CD4-positive, alpha-beta T cell treated with Interferon gamma for 1 hour (primary cell): ENCODE measurements at regions not wholly inside any gene's neighbourhood (a gene's known extent, or its start where the extent isn't known, plus 50 kb on each side); places are given as distances from the start of the nearest gene placed in this dataset.

Experiments
- DNase-seq: peaks from one replicate; pipeline ENCODE4 v3.0.0-alpha.2; 2020

DNA sequence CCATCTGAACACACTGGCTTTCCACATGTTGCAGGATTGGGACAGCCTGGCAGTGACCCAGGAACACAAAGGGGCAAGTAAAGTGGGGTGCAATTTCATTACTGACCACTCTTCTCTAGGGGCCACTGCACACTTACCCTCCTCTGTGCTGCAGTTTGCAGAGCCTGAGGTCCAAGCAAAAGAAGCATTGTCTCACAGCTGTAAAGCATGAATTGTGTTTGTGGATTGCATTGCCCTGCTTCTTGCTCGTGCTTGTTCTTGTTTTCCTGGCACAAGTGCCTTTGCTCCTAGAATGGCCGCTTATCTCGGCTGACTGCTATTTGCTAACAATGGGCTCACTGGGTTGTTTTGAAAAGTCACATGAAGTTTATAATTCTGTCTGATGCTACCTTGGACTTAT lies 209.1 kb upstream of the JADE1 start:
- DNase-seq, result no peak

DNA sequence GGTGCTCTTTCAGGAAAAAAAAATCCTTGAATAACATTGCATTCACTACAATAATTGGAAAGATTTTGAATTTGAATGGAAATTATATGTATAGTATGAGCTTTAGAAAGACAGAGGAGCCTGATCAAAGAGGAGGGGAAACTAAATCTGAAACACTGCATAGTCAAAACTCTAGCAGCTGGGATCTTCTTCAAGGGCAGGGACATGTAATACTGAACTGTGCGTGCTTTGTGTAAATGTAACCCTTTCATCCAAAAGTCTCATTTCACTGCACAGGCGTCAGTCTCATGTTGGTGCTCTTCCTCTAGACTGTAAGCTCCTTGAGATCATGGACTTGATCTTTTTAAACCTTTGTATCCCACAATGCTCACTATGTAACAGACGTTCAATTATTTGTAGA lies 212.0 kb upstream of the JADE1 start:
- no peak for DNase-seq

DNA sequence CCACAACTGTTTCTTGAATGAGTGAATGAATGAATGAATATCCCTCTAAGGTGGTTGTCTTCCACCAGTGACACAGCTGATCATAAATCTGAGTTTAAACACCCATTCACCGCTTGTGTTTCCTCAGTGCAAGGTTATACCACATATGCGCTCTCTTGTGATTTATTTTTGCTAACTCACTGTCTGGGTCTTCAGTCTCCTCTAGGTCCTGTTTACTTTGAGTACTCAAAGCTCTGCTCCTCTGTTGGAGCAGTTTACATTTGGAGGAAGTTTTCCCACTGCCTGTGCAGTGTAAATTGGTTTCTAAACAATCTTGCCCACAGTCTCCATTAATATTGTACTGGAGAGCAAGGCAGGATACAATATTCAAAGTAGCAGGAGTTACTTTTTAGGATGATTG lies 212.6 kb upstream of the JADE1 start:
- DNase-seq, result no peak

DNA sequence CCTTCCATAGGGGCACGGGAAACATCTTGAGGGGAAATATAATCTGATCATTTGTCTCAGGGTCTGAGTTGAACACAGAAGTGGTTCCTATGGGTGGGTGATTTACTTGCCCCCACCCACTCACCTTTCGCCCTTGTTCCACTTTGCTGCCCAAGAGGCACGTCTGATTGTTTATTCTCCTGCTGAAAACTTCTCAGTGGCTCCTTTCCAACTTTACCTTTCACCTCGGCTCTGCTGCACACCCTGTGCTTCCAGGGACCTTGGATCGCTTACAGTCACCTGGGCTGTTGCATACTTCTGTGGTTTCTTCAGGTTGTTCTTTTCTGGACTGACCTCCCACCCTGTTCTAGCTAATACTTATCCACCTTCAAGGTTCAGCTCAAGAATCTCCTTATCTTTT lies 213.4 kb upstream of the JADE1 start:
- no peak for DNase-seq

DNA sequence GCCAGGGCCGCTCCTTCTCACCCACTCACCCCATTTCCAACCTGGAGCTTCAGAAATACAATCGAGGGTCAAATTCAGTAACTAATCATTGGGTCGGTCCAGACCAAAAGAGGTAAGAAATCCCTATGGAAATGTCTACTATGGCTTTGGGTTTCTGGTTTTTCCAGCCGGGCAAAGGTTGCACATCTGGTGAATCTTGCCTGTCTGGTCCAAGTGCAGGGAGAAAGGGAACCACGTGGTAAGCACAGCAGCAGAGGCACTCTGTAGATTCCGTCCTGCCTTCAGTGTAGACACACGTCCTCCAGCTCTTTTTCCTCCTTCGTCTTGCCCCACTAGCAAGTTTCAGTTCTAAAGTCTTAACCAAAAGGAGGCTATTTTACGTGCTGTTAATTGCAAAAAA lies 218.0 kb upstream of the JADE1 start:
- no peak for DNase-seq

DNA sequence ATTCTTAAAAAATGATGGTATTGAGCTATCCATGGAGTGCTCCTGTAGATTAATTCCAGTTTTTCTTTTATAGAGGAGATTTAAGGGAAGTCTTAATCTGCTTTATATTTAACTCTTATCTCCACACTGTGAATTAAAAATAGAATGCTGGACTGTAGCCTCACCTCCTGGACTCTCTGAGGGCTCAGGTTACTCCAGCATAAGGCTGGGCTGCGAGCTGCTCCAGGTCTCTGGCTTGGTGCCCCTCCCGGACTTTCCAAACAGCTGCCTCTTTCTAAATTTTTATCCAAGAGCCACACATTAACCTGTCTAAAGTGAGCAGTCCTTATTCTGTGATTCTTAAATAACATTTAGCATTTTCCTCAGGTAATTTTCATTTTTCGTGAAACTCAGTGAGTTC lies 218.7 kb upstream of the JADE1 start:
- DNase-seq, result no peak

DNA sequence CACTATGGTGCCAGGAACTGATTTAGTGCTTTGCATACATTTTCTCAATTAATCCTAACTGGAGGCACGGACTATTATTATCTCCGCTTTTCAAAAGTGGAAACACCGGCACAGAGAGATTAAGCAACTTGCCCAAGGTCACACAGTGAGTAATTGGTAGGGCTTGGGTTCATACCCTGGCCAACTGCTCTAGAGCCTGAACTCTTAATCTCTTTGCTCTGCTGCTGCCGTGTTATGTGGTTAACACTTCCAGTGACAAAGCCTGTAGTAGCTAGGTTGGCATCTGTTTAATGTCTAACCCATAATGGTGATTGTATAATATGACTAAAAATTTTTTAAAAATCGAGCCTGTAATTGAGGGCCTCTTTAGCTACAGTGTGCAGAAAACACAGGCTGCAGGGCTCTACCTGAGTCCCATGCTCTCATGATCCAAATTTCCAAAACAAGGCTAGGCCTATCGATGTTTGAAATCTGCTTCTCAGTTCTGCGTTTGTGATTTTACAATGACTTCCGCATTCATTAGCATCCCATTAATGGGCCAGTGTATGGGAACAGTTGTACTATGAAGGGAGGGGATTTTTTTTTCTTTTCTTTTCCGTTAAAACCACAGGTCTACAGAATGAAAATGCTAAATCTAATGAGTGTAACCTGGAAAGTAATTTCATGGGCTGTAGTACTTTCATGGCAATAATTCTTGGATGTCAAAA lies 219.3 kb upstream of the JADE1 start:
- DNase-seq, result no peak

DNA sequence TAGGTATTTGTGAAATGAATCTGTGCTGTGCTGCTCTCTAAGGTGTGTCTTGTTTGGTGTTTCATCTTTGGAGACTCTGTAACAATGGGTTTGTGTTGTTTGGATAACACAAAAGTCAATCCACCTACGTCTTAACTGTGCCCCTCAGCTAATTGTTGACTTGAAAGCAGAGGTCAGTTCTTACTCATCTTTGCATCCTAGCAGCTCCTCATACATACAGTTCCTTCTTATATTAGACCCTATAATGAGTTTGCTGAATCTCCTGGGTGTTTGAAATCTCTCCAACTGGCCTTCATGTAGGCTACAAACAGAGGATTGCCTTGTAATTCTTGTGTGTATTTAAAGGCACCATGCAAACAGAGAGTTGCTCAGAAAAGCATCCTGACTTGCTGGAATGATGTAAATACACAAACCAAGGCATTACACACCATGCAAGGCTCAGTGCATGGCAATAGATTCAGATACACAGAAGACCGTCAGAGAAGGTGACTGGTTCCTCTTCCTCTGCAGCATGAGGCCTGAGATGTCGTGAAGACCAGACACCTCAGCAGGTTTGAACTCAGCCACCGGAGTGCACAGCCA lies 220.0 kb upstream of the JADE1 start:
- no peak for DNase-seq

DNA sequence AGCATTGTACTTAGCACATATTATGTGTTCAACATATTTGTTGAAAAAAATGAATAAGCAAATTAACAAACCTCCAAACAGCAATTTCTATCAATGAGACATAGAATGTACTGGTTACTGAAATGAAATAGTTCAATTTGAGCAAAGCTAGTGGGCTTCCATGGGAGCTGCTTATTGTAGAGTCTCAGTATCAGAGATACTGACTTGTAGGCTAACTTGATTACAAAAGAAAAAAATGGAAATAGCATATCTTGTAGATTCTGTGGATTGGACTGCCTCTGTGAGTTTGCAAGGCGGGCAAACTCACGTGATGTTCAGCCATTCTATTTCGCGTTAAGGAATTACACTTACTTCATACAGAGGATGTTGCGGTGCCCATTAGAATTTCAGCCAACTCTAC lies 222.1 kb upstream of the JADE1 start:
- DNase-seq, result no peak

DNA sequence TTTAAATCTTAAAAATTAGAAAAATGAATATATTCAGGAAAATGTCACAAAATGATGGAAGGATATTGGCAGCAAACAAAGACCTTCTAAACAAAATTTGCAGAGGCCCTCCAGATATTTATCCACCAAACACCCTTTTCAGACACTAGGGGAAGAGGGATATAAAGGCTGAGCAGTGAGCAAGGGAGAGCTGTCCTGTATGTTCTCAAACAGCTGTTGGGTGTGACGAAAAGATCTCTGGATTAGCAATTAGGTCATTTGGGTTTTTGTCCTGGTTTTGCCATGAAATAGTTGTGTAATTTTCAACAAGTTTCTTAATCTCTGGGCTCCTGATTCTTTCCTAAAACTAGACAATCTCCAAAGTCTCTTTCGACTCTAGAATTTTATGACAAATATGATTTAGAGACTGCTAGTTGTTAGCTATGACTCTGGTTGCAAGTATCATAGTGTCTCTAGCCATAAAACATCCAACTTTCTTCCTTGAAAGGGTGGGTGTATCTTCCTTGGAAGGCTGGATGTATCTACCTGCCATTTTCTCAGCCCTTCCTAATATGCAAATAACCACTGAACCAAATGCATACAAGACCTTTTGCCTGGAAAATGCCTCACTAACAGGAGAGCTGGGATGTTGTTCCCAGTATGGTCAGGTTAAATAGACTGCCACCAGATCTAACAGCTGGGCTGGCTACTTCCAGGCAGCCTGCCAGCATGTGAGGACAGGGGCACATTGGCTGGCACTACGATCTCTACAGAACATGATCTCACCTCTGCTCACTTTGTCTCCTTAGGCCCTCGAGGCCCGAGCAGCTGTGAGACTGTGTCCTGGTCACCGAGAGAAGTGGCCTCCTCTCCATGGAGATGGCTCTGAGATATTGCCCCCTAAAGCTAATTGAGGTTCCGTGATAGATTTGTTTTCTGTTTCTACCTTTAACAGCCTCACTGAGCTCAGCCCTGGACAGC lies 225.5 kb upstream of the JADE1 start:
- DNase-seq, result no peak

DNA sequence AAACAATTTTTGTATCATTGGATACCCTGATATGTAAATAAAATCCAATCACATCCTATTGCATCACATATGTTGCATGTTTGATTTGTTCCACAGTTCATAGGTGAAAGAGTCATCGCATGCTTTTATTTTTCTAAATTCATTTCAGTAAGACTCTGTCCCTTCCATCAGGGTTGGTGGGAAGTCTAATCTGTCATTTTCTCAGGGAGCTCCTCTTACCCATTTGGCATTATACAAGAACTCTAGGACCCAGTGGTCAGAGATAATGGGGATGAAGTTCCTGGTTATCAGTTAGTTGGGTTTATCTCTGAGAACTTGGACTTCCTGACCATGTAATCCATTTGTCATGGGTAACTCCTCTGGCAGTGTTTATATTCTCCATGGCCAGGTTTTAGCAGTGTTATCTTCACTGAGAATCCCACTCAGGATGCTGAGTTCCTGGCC lies 227.1 kb upstream of the JADE1 start:
- DNase-seq, result no peak

DNA sequence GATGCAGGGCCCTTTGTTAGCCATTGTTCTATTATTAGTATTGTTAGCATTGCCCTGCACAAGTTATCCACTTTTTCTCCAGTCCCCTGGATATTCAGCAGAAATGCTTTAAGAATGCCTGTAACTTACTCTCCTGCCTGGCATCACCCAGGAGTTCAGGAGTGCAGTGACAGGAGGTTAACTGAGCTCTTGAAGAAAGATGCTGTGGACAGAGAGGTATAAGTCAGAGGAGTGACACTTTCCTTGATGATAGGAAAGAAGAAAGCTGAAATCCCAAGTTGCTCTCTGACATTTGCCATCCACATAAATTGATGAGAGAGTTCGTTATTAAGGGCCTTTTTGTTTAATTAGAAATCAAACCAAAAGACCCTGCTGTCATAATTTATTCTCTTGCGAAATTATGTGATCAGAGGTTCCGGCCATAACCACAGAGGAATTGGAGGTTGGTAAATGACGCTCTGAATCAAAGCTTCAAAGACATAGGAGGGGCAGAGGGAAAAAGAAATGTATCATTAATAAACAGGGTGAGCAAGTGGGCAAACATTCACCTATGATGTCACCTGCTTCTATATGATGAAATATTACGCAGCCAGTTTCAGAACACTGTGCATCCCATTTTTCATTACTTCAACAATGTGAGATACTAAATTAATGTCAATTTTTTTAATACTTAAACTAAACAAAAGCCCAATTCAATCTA lies 230.2 kb upstream of the JADE1 start:
- DNase-seq, result no peak

DNA sequence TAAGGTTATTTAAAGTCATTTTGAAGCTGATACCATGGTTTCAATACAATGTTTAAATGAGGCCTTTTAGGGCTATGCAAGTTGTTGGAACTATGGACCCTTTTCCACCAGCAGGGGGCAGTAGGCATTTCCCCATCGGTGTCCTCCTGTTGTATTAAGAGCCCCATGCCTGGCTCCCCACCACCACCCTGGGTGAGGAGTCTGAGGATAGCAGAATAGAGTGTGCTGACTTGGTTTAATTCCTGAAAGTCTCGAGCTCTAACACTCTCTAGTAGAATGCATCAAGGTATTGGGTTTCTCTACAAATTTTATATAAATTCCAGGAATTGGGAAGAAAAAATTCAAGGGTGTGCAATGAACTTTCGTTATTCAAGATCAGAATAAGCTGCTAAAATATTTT lies 234.8 kb upstream of the JADE1 start:
- DNase-seq, result peak; percentile 43

DNA sequence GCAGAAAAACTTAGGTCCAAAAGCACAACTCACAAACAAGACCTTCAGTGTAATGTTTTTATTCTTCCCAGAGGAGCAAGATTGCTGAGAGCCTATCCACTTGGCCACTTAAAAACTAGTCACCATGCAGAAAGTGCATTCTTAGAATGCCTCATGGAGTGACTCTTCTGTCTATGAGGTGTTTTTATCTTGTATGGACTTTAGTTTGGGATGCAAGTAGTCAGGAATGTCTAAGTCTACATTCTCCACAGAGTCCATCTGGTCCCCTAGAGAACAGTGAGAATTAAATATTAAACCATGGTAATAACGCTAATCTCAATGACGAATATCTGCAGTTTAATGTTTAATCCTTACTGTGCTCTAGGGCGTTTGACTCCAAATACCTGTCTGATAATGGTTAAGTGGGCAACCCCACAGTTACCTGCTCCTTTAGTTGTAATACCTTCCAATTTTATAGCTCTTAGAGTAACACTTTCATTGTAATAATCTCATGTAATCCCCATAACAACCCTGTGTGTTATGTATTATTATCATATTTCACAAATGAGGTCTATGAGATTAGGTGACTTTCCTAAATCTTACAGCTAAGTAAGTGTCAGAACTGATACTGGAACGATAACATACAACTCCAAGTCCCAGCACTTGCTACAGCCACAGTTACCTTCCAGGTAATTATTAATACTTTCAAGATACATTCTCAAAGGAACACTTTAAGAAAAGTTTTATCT lies 235.6 kb upstream of the JADE1 start:
- DNase-seq, result no peak

DNA sequence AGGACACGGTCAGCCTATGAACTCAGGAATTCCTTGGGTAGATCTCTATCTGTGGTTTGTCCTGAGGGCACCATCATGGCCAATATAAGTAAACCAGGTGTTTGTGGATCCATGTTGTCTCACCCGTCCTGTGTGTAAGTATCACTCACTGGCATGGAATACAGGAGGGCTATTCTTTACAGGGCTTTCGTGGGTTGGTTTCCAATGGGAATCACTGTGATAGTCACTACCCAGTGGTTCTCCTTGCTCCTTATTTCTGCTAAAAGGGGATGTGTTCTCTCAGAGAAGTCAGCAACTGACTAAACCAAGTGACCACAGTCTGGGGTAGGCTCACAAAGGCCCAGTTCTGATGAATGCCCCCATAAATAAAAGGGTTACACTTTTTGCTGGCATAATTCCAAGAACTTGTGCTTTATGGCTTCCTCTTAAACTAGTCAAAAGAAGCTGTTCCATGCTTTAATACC lies 236.7 kb upstream of the JADE1 start:
- no peak for DNase-seq

DNA sequence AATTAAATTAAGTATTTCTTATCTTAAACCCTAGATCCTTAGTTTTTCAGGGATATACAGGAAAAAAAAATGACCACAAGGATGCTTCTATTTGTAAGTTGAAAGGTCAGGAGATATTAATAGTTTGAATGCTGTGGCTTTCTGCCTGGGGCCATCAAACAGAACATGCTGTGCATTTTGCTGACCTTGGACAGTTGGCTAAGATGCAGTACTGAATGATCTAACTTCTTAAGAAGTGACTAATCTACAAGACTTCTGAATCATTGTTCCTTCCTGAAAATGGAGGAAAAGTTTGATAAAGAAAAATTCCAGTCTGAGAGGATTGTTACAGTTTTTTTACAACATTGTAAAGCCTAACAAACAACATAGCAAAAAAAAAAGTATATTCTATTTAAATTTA lies 237.8 kb upstream of the JADE1 start:
- no peak for DNase-seq

DNA sequence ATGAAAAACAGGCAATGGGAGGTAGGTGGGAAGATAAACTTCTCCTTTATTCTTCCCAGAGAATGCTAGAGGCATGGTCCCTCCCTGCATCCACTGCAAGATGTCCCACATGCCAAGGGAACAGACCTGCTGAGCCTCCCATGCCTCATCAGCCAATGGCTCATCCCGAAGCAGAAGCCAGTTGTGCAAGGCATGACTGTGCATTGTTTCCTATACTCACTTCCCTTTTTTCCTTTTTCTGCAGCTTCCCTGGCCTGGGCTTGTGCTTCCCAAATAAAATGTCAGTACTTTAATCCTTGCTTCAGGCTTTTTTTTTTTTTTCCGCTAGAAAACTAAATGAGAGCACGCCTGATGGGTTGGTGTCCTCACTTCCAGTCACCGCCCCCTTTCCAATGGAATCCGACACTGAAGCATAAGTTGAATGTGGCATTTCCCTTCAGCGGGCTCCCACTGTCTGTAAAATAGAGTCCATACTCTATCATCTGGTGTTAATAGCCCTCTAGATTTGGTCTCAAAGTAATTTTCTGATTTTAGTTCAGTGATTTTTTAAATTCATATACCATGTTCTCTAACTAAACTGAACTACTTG lies 239.0 kb upstream of the JADE1 start:
- peak; percentile 39 for DNase-seq

DNA sequence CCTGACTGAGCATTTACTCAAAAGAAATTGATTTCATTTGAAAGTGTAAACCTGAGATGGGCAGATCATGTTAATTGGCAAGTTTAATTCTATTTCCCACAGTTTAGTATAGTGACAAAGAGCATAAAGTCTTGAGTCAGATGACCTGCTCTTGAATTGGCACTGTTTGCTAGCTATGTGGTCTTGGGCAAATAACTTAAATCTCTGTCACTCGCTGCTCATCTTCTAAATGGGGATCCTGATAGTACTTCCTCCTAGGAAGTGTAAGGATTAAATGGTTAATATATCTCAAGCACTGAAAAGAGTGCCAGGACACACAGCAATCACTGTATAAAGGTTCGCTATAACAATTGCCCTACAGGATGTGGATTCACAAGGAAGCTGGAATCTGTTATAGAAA lies 242.8 kb upstream of the JADE1 start:
- no peak for DNase-seq

DNA sequence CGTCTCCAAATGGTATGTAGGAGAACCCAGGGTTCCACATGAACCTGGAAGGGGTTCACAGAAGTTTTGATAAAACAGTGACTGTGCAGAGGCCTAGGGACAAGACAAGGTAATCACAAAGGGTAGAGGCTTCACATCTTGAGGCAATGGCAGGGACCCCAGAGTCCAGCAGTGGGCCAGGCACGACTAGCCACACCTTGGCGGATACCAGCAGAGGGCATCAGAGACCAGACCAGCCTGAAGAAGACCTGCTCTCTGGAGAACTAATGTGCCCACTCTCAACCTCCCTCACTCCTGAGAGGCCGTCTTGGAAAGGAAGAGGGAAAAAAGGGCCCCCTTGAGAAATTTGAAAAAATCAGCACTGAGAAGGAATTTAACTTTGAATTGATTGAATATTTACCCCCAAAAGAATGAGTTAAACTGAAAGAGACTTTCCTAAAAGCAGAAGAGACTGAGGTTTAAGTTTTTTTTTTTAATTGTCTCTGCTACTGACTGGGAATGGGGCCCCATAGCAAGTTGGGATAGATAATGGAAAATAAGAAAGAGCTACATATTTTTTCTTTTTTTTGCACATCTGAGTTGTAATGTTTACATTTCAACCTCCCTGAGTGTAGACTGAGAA lies 243.8 kb upstream of the JADE1 start:
- DNase-seq, result no peak

DNA sequence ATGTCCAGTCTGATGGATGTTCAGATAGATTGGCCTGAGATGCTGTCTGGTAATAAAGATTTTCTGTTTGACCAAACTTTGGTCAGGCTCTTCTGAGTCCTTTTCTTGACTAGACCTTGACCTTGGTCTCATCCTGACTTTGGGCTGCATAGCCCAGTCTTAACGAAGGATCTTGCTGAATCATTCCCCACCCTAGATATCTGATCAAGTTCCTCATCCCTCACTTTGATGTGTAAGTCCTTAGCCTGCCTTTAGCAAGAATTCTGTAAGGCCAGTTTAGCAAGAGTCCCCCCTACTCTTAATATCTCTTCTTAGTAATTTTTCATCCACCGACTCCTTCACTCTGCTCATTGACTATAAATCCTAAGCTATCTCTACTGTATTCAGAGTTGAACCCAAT lies 244.4 kb upstream of the JADE1 start:
- DNase-seq, result no peak

DNA sequence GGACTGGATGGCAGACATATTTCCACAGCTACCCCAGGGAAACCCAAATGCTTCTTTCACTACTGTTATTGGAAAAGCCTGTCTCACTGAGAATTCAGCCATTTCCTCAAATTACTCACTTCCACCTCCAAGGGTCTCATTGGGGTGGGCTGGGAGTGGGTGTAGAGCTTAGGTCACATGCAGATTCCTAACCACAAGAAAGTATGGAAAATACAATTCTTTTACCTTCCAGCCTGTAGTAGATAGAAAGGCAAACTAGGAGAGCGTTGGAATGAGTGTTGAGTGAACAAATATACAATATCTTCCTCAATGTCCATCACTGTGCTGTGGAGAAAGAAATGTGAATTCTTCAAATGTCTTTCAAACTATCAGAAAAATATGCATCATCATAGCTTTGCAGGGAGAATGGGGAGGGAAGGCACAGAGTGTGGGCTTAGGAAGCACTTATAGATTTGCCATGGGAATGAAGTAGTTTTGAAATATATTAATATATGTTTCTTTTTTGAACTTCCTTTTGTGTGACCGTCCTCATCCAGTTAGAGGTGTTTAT lies 245.3 kb upstream of the JADE1 start:
- no peak for DNase-seq
